ENCODE measurements at regions not wholly inside any gene's neighbourhood (a gene's known extent, or its start where the extent isn't known, plus 50 kb on each side); places are given as distances from the start of the nearest gene placed in this dataset.

- TF ChIP-seq, protein P1, sequence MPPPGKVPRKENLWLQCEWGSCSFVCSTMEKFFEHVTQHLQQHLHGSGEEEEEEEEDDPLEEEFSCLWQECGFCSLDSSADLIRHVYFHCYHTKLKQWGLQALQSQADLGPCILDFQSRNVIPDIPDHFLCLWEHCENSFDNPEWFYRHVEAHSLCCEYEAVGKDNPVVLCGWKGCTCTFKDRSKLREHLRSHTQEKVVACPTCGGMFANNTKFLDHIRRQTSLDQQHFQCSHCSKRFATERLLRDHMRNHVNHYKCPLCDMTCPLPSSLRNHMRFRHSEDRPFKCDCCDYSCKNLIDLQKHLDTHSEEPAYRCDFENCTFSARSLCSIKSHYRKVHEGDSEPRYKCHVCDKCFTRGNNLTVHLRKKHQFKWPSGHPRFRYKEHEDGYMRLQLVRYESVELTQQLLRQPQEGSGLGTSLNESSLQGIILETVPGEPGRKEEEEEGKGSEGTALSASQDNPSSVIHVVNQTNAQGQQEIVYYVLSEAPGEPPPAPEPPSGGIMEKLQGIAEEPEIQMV (tag; conservative IDR thresholded peaks at IDR 0.05; ENCODE audit: low read depth) = no peak
- TF ChIP-seq SP2 (IDR thresholded peaks at IDR 0.05; ENCODE audit: extremely low read depth, low read depth, low read length, poor library complexity, severe bottlenecking) (no peak), ARID3B (CRISPR knock-in tag; IDR thresholded peaks at IDR 0.05; ENCODE audit: borderline replicate concordance) (no peak), ELF4 (CRISPR knock-in tag; IDR thresholded peaks at IDR 0.05) (no peak)
- TF ChIP-seq, protein P2, sequence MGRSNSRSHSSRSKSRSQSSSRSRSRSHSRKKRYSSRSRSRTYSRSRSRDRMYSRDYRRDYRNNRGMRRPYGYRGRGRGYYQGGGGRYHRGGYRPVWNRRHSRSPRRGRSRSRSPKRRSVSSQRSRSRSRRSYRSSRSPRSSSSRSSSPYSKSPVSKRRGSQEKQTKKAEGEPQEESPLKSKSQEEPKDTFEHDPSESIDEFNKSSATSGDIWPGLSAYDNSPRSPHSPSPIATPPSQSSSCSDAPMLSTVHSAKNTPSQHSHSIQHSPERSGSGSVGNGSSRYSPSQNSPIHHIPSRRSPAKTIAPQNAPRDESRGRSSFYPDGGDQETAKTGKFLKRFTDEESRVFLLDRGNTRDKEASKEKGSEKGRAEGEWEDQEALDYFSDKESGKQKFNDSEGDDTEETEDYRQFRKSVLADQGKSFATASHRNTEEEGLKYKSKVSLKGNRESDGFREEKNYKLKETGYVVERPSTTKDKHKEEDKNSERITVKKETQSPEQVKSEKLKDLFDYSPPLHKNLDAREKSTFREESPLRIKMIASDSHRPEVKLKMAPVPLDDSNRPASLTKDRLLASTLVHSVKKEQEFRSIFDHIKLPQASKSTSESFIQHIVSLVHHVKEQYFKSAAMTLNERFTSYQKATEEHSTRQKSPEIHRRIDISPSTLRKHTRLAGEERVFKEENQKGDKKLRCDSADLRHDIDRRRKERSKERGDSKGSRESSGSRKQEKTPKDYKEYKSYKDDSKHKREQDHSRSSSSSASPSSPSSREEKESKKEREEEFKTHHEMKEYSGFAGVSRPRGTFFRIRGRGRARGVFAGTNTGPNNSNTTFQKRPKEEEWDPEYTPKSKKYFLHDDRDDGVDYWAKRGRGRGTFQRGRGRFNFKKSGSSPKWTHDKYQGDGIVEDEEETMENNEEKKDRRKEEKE (IDR thresholded peaks at IDR 0.05; ENCODE audit: borderline replicate concordance in 1 of 2, control insufficient read depth in 1 of 2, low read depth in 2 of 2, low read length in 1 of 2) = no peak
These were observed 134.8 kb downstream of the CCDC59 start (continued) for GRCh38 chr12:82223426-82223825.

Data from K562 (cell line).